ENCODE measurements at regions not wholly inside any gene's neighbourhood (a gene's known extent, or its start where the extent isn't known, plus 50 kb on each side); places are given as distances from the start of the nearest gene placed in this dataset.

DNA sequence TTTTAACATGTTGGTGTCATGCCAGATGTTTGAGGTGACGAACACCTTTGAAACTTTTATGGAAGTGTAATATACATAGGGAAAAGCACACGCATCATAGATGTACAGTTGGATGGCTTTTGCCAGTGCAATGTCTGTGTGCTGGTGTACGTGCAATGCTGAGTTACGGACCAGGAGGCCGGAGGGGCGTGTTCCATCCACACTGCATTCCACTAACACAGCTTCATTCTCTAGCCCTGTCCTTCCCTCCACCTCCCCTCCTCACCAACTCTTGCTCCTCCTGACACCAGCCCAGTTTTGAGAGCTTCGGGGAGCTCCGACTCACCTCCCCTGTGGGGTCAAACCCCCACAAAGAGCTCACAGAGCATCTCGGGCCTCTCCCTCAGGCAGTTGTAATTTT is 358.8 kb downstream of the C16orf95 start:
- no peaks in the 10 kb centered on the region for H3K9me2 ChIP-seq (replicated peaks; ENCODE audit: insufficient read depth)
- no peaks in the 10 kb centered on the region for H4K20me1 ChIP-seq (ENCODE audit: insufficient read depth, poor library complexity, severe bottlenecking)
- no peaks in the 10 kb centered on the region for H3K79me2 ChIP-seq
- H3K36me3 ChIP-seq (replicated peaks; ENCODE audit: insufficient read depth, low read depth), result no peaks in the 10 kb centered on the region
- no peaks in the 10 kb centered on the region for H3K9me3 ChIP-seq (ENCODE audit: low read depth)
- no peak overlapping the region for H2AFZ ChIP-seq
- WGBS (ENCODE audit: low lambda C conversion rate, missing lambda C conversion rate), result 87% methylated on average over 9 of the region's 9 CpGs
- H3K4me3 ChIP-seq, result no peak overlapping the region
- no peak overlapping the region for H3K4me2 ChIP-seq
- peaks cover 7% of the 10 kb centered on the region for H3K27me3 ChIP-seq
- DNase-seq (ENCODE audit: low spot score), result no peak
- no peak for TF ChIP-seq EZH2phosphoT487 (IDR thresholded peaks at IDR 0.05; ENCODE audit: low read depth, severe bottlenecking, unreplicated experiment)
- no peak for TF ChIP-seq EZH2 (IDR thresholded peaks at IDR 0.05; ENCODE audit: borderline replicate concordance)
- TF ChIP-seq, protein P1, sequence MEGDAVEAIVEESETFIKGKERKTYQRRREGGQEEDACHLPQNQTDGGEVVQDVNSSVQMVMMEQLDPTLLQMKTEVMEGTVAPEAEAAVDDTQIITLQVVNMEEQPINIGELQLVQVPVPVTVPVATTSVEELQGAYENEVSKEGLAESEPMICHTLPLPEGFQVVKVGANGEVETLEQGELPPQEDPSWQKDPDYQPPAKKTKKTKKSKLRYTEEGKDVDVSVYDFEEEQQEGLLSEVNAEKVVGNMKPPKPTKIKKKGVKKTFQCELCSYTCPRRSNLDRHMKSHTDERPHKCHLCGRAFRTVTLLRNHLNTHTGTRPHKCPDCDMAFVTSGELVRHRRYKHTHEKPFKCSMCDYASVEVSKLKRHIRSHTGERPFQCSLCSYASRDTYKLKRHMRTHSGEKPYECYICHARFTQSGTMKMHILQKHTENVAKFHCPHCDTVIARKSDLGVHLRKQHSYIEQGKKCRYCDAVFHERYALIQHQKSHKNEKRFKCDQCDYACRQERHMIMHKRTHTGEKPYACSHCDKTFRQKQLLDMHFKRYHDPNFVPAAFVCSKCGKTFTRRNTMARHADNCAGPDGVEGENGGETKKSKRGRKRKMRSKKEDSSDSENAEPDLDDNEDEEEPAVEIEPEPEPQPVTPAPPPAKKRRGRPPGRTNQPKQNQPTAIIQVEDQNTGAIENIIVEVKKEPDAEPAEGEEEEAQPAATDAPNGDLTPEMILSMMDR (IDR thresholded peaks at IDR 0.05; ENCODE audit: poor library complexity), result no peak
- peaks cover 9% of the 10 kb centered on the region for H3K4me1 ChIP-seq (ENCODE audit: insufficient read depth)
- no peak overlapping the region for H3K27ac ChIP-seq

DNA sequence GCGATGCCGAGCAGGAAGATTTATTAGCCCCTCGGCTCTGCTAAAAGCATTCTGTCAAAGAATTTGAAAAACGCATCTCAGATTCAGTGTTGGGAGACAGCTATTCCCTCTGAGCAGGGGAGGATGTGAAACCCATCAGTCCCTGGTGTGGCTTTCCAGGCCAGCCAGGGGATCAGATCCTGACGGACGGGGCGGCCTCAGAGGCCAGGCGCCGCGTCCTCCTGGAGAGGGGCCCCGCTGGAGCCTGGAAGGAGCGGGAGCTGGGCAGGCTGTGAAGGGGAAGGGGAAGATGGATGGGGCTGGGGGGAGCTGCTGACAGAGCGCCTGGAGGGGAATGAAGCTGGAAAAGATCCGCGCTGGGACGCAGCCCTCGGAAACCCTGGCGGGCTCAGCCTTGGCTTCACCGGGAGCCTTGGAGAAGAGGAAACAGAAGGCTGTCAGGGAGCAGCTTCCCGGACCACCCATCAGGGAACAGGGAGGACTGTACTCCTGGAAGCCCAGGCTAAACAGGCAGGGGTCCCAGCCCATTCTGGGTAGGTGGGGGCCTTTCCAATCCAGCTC is 358.0 kb downstream of the C16orf95 start:
- Histone ChIP-seq H3K9me2 (replicated peaks; ENCODE audit: insufficient read depth) (no peaks in the 10 kb centered on the region), H4K20me1 (ENCODE audit: insufficient read depth, poor library complexity, severe bottlenecking) (no peaks in the 10 kb centered on the region), H2AFZ (no peak overlapping the region), H3K4me2 (no peak overlapping the region), H3K27ac (no peak overlapping the region), H3K9me3 (ENCODE audit: low read depth) (no peaks in the 10 kb centered on the region), H3K36me3 (replicated peaks; ENCODE audit: insufficient read depth, low read depth) (no peaks in the 10 kb centered on the region), H3K4me3 (no peak overlapping the region), H3K79me2 (no peaks in the 10 kb centered on the region), H3K4me1 (ENCODE audit: insufficient read depth) (peaks cover 9% of the 10 kb centered on the region), H3K27me3 (peaks cover 7% of the 10 kb centered on the region)
- no peak for TF ChIP-seq EZH2phosphoT487 (IDR thresholded peaks at IDR 0.05; ENCODE audit: low read depth, severe bottlenecking, unreplicated experiment)
- TF ChIP-seq, protein P1 (IDR thresholded peaks at IDR 0.05; ENCODE audit: poor library complexity), result no peak
- TF ChIP-seq EZH2 (IDR thresholded peaks at IDR 0.05; ENCODE audit: borderline replicate concordance), result no peak
- WGBS (ENCODE audit: low lambda C conversion rate, missing lambda C conversion rate), result 53% methylated on average over 16 of the region's 20 CpGs
- DNase-seq (ENCODE audit: low spot score), result no peak

DNA sequence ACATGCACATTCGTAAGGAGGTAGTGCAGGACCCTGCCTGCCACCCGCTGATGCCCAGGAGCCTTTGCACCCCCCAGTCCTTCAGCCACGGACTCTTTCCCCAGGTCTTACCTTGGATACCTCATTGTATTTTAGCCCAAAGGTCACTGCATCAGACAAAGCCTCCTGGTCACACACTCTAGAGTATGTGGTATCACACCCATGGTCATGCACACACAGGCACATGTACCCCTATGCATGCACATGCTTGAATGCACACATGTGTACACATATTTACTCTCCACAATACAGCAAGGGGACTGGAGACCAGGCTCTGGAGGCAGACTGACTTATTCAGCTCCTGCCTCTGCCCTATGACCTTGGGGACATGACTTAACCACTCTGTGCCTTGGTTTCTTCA is 357.5 kb downstream of the C16orf95 start:
- no peaks in the 10 kb centered on the region for H4K20me1 ChIP-seq (ENCODE audit: insufficient read depth, poor library complexity, severe bottlenecking)
- H3K9me2 ChIP-seq (replicated peaks; ENCODE audit: insufficient read depth), result no peaks in the 10 kb centered on the region
- H3K4me2 ChIP-seq, result no peak overlapping the region
- WGBS (ENCODE audit: low lambda C conversion rate, missing lambda C conversion rate), result 90% methylated on average over 3 of the region's 3 CpGs
- no peak overlapping the region for H3K27ac ChIP-seq
- no peak for TF ChIP-seq EZH2 (IDR thresholded peaks at IDR 0.05; ENCODE audit: borderline replicate concordance)
- TF ChIP-seq, protein P1 (IDR thresholded peaks at IDR 0.05; ENCODE audit: poor library complexity), result no peak
- TF ChIP-seq EZH2phosphoT487 (IDR thresholded peaks at IDR 0.05; ENCODE audit: low read depth, severe bottlenecking, unreplicated experiment), result no peak
- no peak overlapping the region for H2AFZ ChIP-seq
- H3K36me3 ChIP-seq (replicated peaks; ENCODE audit: insufficient read depth, low read depth), result no peaks in the 10 kb centered on the region
- no peak overlapping the region for H3K4me3 ChIP-seq
- no peaks in the 10 kb centered on the region for H3K9me3 ChIP-seq (ENCODE audit: low read depth)
- peaks cover 7% of the 10 kb centered on the region for H3K27me3 ChIP-seq
- H3K79me2 ChIP-seq, result no peaks in the 10 kb centered on the region
- no peak for DNase-seq (ENCODE audit: low spot score)
- peaks cover 9% of the 10 kb centered on the region for H3K4me1 ChIP-seq (ENCODE audit: insufficient read depth)

Data from hepatocyte (in vitro differentiated cells).